ENCODE measurements at regions not wholly inside any gene's neighbourhood (a gene's known extent, or its start where the extent isn't known, plus 50 kb on each side); places are given as distances from the start of the nearest gene placed in this dataset.

DNA sequence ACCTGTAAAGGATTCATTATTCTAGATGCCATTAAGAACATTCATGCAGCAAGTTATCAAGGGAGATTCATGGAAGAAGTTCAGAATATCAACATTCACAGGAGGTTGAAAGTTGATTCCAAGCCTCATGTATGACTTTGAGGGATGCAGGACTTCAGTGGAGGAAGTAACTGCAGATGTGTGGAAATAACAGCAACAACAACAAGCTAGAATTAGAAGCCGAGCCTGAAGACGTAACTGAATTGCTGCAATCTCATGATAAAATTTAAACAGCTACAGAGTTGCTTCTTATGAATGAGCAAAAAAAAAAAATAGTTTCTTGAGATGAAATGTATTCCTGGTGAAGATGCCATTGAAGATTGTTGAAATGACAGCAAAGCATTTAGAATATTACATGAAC lies 73.3 kb upstream of the NXT1 start:
- TF ChIP-seq POLR2A (IDR thresholded peaks at IDR 0.05) (no peak), CTCF (IDR thresholded peaks at IDR 0.05) (no peak)
- DNase-seq (ENCODE audit: low spot score in 2 of 2), result no peak
- no peak overlapping the region for H3K4me3 ChIP-seq (ENCODE audit: low read depth, poor library complexity, severe bottlenecking)
- intact Hi-C loops (cut with DNase I; ENCODE audit: low total_unique reads), result no loop called here
- WGBS, 2 donors, result 77 to 83% methylated on average over 2 of the region's 2 CpGs

DNA sequence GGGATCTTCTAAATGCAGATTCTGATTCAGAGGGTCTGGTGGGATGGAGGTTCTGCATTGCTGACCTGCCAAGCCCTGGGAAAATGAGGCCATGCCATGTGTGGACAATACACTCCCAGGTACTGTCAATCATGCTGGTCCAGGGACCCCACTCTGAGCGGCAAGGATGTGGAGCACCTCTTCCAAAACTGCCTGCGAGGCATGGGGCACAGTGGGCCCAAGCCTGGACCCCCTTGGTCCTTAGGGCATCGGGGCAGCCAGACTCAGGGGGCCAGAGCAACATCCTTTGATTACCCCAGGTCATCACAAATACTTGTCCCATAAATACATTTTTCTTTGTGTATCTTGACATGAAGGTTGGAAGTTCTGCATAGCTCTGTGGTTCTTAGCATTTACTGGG lies 76.8 kb upstream of the NXT1 start:
- H3K4me3 ChIP-seq (ENCODE audit: low read depth, poor library complexity, severe bottlenecking), result no peak overlapping the region
- intact Hi-C loops (cut with DNase I; ENCODE audit: low total_unique reads), result no loop called here
- TF ChIP-seq POLR2A (IDR thresholded peaks at IDR 0.05) (no peak), CTCF (IDR thresholded peaks at IDR 0.05) (no peak)
- WGBS, 2 donors, result 89 to 95% methylated on average over 3 of the region's 3 CpGs
- DNase-seq (ENCODE audit: low spot score in 2 of 2), result peak in 1 of 2 donors; percentile 78

DNA sequence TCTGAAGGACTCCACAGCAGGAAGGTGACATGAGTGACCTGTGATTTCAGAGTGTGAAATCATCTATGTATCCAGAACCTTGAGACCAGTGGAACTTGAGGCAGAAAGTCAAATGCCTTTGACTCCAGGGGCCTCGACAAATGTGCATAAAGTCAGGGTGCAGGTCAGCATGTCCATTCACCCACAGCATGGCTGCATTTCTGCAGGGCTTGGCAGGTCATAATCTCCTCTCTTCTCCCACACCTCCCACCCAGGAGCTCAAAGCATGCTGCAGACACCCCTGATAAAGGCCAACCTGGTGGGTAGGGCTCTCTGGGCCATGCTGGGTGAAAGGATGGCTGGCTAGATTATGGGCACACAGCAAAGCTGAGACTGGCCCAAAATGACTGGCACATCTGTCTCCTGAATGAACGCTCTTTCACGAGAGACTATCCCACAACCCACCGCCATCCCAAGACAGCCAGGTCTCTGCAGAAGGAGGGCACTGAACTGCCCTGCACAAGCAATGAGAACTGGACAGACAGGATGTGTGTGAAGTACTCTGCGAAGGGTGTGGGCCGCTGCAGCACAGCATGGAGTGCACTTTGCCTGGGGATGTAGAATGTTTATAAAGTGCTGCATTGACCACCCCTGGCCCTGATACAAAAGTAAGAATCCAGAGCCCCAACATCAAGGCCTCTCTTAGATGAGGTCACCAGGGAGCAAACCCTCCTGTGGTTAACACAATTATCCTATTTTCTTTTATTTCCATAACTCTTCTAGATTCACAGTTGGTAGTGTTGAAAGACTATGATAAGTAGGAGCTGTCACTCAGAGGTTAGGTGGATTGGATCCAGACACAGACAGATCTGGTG lies 78.2 kb upstream of the NXT1 start:
- TF ChIP-seq CTCF (IDR thresholded peaks at IDR 0.05) (no peak), POLR2A (IDR thresholded peaks at IDR 0.05) (no peak)
- WGBS, 2 donors, result 90 to 100% methylated on average over 6 of the region's 6 CpGs
- no peak overlapping the region for H3K4me3 ChIP-seq (ENCODE audit: low read depth, poor library complexity, severe bottlenecking)
- intact Hi-C loops (cut with DNase I; ENCODE audit: low total_unique reads), result no loop called here
- DNase-seq (ENCODE audit: low spot score in 2 of 2), result peak in 1 of 2 donors; percentile 65

DNA sequence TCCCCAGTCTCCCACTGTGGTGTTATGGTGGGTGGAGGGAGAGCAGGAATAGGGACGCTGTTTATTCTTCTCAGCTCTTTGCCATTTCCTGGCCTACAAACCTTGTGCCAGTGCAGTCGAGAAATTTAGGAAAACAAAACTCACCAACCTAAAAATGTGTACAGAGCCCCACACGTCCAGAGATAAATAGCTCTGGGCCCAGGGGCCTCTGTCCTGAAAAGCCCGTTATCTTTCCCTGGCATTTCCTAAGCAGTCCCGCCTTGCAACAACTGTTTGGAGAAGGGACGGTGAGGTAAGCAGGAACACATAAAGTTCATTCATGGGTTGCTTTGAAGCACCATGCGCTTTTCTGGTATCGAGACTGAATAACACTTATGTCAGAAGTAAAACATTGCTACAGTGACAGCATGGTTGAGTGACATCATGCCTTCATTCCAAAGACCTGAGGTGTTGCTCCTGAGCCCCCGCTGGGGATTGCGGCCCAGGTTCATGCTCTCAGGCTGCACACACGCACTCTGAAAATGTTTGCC lies 80.1 kb upstream of the NXT1 start:
- DNase-seq (ENCODE audit: low spot score in 2 of 2), result peak in 1 of 2 donors; percentile 49
- TF ChIP-seq POLR2A (IDR thresholded peaks at IDR 0.05), result no peak
- no peak for TF ChIP-seq CTCF (IDR thresholded peaks at IDR 0.05)
- no peak overlapping the region for H3K4me3 ChIP-seq (ENCODE audit: low read depth, poor library complexity, severe bottlenecking)
- 69 to 74% methylated on average over 8 to 11 of the region's 11 CpGs for whole genome bisulfite sequencing, 2 donors
- intact Hi-C loops (cut with DNase I; ENCODE audit: low total_unique reads), result no loop called here

- 82 to 85% methylated on average over 5 of the region's 5 CpGs for WGBS, 2 donors
- peak in 1 of 2 donors; percentile 57 for DNase-seq (ENCODE audit: low spot score in 2 of 2)
- intact Hi-C loops (cut with DNase I; ENCODE audit: low total_unique reads), result loop anchor here (10.0 kb wide), 1 partner anchor 1465 kb away; no protein-coding TSS in a partner anchor
Observed at GRCh38 chr20:23269954-23270353, 80.6 kb upstream of the NXT1 start.

More at GRCh38 chr20:23269954-23270353, 80.6 kb upstream of the NXT1 start:
- H3K4me3 ChIP-seq (ENCODE audit: low read depth, poor library complexity, severe bottlenecking), result no peak overlapping the region
- no peak for TF ChIP-seq CTCF (IDR thresholded peaks at IDR 0.05)
- TF ChIP-seq POLR2A (IDR thresholded peaks at IDR 0.05), result no peak
